Muscle layer of colon (tissue), 2 donors: ENCODE measurements at regions not wholly inside any gene's neighbourhood (a gene's known extent, or its start where the extent isn't known, plus 50 kb on each side); places are given as distances from the start of the nearest gene placed in this dataset.

ENCODE experiments used
- H3K27ac ChIP-seq: one replicate; pipeline ENCODE4 v1.7.0; 2013; ENCODE audit warnings: low read depth, mild to moderate bottlenecking, low read length, moderate library complexity
- H3K27me3 ChIP-seq, 2 donors: one replicate each; pipeline ENCODE4 v1.7.0; 2013; ENCODE audit warnings: low read length in 2 of 2, mild to moderate bottlenecking in 2 of 2; ENCODE audit not compliant: insufficient read depth in 2 of 2, control insufficient read depth in 1 of 2
- H3K36me3 ChIP-seq: one replicate; pipeline ENCODE4 v1.7.0; 2013; ENCODE audit warnings: mild to moderate bottlenecking, low read length; ENCODE audit not compliant: insufficient read depth
- H3K4me1 ChIP-seq: one replicate; pipeline ENCODE4 v1.7.0; 2013; ENCODE audit warnings: mild to moderate bottlenecking, low read length; ENCODE audit not compliant: insufficient read depth
- H3K4me3 ChIP-seq, 2 donors: one replicate each; pipeline ENCODE4 v1.7.0; 2013; ENCODE audit warnings: low read length in 2 of 2, low read depth in 1 of 2, mild to moderate bottlenecking in 1 of 2, moderate library complexity in 1 of 2
- H3K9ac ChIP-seq: one replicate; pipeline ENCODE4 v1.7.0; 2013; ENCODE audit warnings: low read length
- H3K9me3 ChIP-seq: one replicate; pipeline ENCODE4 v1.7.0; 2013; ENCODE audit warnings: mild to moderate bottlenecking, low read length
- donor health status: abdominal sarcoma.
- donor health status: Adenocarcinoma of cecum.

DNA sequence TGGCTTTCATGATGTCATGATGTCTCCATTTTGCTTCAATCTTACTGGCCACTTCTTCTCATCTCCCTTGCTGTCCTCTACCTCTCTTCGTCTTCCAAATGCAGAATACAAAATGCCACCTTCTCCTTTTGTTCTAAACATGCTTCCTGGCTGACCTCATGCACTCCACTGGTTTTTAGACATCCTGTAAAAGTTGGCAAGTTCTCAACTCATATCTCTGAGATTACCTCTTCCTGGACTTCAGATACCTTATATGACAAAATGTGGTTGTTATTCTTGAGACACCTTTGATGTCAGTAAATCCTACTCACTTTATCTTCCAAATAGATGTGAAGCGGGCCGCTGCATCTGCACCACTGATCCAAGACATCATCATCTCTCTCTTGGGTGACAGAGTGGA, 212.7 kb upstream of the FOXA2 start:
- no peaks in the 10 kb centered on the region for H3K27me3 ChIP-seq
- H3K9me3 ChIP-seq = no peaks in the 10 kb centered on the region
- H3K27ac ChIP-seq = no peak overlapping the region
- no peaks in the 10 kb centered on the region for H3K36me3 ChIP-seq
- H3K4me3 ChIP-seq = no peak overlapping the region
- no peaks in the 10 kb centered on the region for H3K4me1 ChIP-seq
- no peak overlapping the region for H3K9ac ChIP-seq

DNA sequence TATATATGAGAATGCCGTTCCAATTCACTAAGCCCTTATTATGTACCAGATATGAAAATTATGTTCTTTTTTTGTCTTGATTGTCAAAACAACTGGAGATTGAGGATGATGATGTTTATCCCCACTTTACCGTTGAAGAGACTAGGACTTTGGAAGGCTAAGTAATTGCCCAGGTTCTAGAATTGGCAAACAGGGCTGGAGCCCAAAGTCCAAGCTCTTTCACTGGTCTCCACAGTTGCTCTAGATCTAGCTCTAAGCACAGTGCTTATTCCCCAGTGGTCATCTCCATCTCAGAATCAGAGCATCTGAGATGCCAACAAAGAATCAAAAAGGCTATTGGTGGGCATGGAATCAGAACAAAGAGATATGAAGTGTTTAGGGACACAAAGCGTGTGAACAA, 215.3 kb upstream of the FOXA2 start:
- Histone ChIP-seq H3K9ac (no peak overlapping the region), H3K27me3 (no peaks in the 10 kb centered on the region), H3K9me3 (no peaks in the 10 kb centered on the region), H3K27ac (no peak overlapping the region), H3K36me3 (no peaks in the 10 kb centered on the region), H3K4me1 (no peaks in the 10 kb centered on the region), H3K4me3 (no peak overlapping the region)

- H3K4me1 ChIP-seq = no peaks in the 10 kb centered on the region
- no peak overlapping the region for H3K27ac ChIP-seq
- no peaks in the 10 kb centered on the region for H3K9me3 ChIP-seq
- no peaks in the 10 kb centered on the region for H3K27me3 ChIP-seq
- no peak overlapping the region for H3K4me3 ChIP-seq
- no peaks in the 10 kb centered on the region for H3K36me3 ChIP-seq
- H3K9ac ChIP-seq = no peak overlapping the region
These were observed 215.8 kb upstream of the FOXA2 start for GRCh38 chr20:22800129-22800528.

- Histone ChIP-seq H3K27me3 (no peaks in the 10 kb centered on the region), H3K36me3 (no peaks in the 10 kb centered on the region), H3K4me1 (no peaks in the 10 kb centered on the region), H3K27ac (no peak overlapping the region), H3K9me3 (no peaks in the 10 kb centered on the region), H3K4me3 (no peak overlapping the region), H3K9ac (no peak overlapping the region)
These were observed 217.2 kb upstream of the FOXA2 start for GRCh38 chr20:22801528-22801927.

GRCh38 chr20:22802296-22802695, 217.9 kb upstream of the FOXA2 start:
- Histone ChIP-seq H3K27ac (no peak overlapping the region), H3K27me3 (no peaks in the 10 kb centered on the region), H3K36me3 (no peaks in the 10 kb centered on the region), H3K4me3 (no peak overlapping the region), H3K9ac (no peak overlapping the region), H3K9me3 (no peaks in the 10 kb centered on the region), H3K4me1 (no peaks in the 10 kb centered on the region)

DNA sequence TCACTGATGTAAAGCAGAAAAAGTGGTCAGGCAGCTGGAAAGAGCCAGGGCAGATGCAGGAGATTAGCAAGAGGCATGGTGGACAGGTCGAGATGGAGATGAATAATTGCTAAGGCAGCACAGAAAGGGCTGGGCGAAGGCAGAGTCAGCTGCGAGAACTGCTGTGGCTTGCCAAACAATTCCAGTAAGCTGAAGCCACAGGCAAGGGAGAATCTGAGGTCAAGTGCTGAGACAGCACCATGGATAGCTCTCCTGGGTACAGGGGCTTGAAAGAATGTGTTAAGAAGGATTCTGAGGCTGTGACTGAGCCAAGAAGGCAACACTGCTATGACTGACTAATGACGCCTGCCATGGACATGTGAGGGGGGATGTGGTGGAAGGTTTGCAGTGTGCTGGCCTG, 220.8 kb upstream of the FOXA2 start:
- H3K9me3 ChIP-seq = no peaks in the 10 kb centered on the region
- H3K9ac ChIP-seq = no peak overlapping the region
- H3K36me3 ChIP-seq = no peaks in the 10 kb centered on the region
- H3K27ac ChIP-seq = no peak overlapping the region
- H3K4me3 ChIP-seq = no peak overlapping the region
- no peaks in the 10 kb centered on the region for H3K27me3 ChIP-seq
- no peaks in the 10 kb centered on the region for H3K4me1 ChIP-seq

DNA sequence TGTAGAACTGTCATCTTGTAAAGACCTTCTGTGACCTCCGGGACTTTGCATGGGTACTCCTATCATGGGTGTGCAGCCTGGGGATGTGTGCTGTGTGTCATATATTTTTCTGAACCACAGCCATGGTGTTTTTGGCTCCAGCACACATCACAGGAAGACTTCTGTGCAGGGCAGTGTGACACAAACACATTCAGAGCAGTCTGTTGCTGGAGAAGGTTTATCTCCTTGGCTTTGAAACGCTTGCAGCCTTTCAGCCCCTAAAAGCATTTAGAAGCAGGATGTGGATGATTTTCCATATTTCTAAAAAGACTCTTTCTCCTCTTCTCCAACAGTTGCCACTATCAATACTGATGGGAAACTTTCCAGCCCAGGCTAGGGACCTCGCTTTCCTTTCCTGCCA, 221.6 kb upstream of the FOXA2 start:
- Histone ChIP-seq H3K4me1 (no peaks in the 10 kb centered on the region), H3K27me3 (no peaks in the 10 kb centered on the region), H3K4me3 (no peak overlapping the region), H3K36me3 (no peaks in the 10 kb centered on the region), H3K9ac (no peak overlapping the region), H3K9me3 (no peaks in the 10 kb centered on the region), H3K27ac (no peak overlapping the region)

DNA sequence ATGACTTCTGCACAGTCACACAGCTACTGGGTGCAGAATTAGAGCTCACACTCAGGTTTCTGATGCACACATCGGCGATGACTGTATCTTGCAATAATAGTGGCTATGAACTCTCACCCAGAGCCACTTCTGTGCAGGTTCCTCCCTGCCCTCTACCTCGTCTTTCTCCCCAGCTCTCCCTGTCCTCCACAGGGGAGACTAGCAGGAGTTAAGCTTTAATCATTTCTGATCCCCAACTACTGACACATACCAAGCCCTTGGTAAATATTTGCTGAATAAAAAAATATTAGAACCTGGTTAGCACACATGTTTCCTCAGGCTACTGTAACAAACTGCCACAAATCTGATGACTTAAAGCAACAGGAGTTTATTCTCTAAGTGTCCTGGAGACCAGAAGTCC, 222.7 kb upstream of the FOXA2 start:
- no peak overlapping the region for H3K4me3 ChIP-seq

DNA sequence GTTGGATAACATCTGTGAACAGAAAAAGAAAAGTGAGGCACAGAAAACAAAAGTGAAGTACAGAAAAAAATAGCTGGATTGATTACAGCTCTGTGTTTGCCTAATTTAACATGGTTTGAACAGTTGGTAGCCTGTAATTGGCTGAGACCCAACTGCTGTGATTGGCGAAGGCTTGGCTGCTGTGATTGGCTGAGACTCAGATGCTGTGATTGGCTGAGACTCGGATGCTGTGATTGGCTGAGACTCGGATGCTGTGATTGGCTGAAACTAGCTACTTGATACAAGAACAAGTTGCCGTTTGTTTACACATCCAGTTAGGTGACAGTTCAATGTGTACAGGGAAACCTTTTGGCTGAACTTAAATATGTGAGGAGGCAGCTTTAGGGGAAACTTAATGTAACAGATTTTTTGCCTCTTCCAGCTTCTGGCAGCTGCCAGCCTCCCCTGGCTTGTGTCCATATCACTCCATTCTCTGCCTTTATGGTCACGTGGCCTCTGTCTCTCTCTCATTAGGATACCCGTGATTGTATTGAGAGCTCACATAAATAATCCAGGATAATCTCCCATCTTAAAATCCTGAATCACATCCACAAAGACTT, 223.4 kb upstream of the FOXA2 start:
- H3K27ac ChIP-seq = no peak overlapping the region
- no peaks in the 10 kb centered on the region for H3K27me3 ChIP-seq
- no peaks in the 10 kb centered on the region for H3K9me3 ChIP-seq
- no peaks in the 10 kb centered on the region for H3K36me3 ChIP-seq
- H3K4me3 ChIP-seq = no peak overlapping the region
- H3K9ac ChIP-seq = no peak overlapping the region
- no peaks in the 10 kb centered on the region for H3K4me1 ChIP-seq

More for the DNA sequence above, 222.7 kb upstream of the FOXA2 start:
- Histone ChIP-seq H3K9me3 (no peaks in the 10 kb centered on the region), H3K4me1 (no peaks in the 10 kb centered on the region), H3K27ac (no peak overlapping the region), H3K9ac (no peak overlapping the region), H3K27me3 (no peaks in the 10 kb centered on the region), H3K36me3 (no peaks in the 10 kb centered on the region)

GRCh38 chr20:22808628-22809027, 224.3 kb upstream of the FOXA2 start:
- H3K9ac ChIP-seq = no peak overlapping the region
- no peaks in the 10 kb centered on the region for H3K9me3 ChIP-seq
- no peak overlapping the region for H3K27ac ChIP-seq
- no peak overlapping the region for H3K4me3 ChIP-seq
- H3K4me1 ChIP-seq = no peaks in the 10 kb centered on the region
- no peaks in the 10 kb centered on the region for H3K27me3 ChIP-seq
- no peaks in the 10 kb centered on the region for H3K36me3 ChIP-seq

DNA sequence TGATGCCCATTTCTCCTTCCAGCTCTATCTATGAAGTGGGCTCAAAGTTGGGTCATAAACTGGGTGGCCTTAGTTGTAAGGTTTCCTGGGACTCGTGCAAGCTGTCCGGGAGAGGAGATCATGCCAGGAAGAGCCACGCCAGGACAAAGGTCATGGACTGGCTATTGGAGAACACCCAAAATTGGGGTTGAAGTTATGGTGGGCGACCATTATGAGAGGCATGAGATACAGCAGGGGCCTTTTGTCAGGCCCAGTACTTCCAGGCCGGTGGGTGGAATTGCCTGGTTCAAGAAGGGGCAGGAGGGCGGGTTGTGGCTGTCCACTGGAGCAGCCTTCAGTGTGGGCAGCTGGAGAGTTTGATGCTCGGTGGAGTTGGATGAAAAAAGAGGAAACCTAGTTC, 225.1 kb upstream of the SSTR4 start:
- no peak overlapping the region for H3K9ac ChIP-seq
- no peaks in the 10 kb centered on the region for H3K4me1 ChIP-seq
- H3K36me3 ChIP-seq = no peaks in the 10 kb centered on the region
- H3K9me3 ChIP-seq = no peaks in the 10 kb centered on the region
- no peaks in the 10 kb centered on the region for H3K27me3 ChIP-seq
- no peak overlapping the region for H3K4me3 ChIP-seq
- H3K27ac ChIP-seq = no peak overlapping the region

DNA sequence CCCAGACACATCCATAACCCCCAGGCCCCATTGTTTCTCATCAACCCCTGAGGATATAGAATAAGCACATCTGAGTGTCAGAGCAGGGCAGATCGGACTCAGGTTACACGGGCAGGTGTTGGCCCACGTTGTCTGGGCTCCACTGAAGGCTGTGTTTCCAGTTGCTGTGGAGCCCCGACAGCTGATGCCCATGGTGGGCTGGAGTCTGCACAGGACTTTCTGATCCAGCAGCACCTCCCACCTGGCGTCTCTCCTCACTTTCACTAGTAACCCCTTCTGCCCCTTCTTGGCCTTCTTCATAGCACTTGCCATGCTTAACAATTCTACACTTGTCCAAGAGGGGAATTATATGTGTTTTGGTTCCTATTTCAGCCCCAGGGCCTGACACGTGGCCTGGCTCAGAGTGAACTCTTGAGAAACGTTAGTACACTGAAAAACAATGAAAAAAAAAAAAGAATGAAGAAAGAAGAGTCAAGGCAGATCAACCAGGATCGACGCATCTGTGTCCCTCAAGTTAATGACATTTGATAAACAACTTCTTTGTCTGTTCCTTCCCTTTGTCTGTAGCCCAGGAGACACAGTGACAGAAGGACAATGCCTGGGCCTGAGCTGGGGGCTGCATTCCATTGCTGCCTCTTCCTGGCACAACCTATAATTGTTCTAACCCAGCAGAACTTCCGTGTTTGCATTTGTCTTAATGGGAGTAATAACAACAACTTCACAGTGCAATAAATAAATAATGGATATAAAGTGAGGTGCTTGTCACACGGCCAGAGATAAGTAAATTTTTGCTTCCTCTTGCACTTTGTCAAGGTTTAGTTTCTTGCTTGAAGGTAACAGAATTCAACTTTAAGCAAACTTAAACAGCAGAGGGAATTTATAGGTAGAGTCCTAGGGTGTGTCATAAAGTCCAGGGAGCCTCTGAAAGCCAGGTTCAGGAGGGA, 224.2 kb upstream of the SSTR4 start:
- no peak overlapping the region for H3K9ac ChIP-seq
- no peaks in the 10 kb centered on the region for H3K36me3 ChIP-seq
- H3K4me1 ChIP-seq = no peaks in the 10 kb centered on the region
- H3K9me3 ChIP-seq = no peaks in the 10 kb centered on the region
- no peaks in the 10 kb centered on the region for H3K27me3 ChIP-seq
- no peak overlapping the region for H3K4me3 ChIP-seq
- H3K27ac ChIP-seq = no peak overlapping the region
